K562 (cell line): ENCODE measurements at regions not wholly inside any gene's neighbourhood (a gene's known extent, or its start where the extent isn't known, plus 50 kb on each side); places are given as distances from the start of the nearest gene placed in this dataset.

ENCODE experiments used
- ADNP ChIP-seq: fragments of 200-800 bp; sonication (Bioruptor generic); IDR thresholded peaks from 2 replicates; pipeline ENCODE4 v1.6.1; 2016; ENCODE audit warnings: missing genetic modification characterization, missing compliant biosample characterization
- CEBPG ChIP-seq, 3 experiments: fragments of 200-800 bp in 1 of 3; sonication (Bioruptor generic) in 1 of 3; sonication (generic) in 1 of 3; formaldehyde crosslinking in 1 of 3; IDR thresholded peaks in 2 of 3; conservative IDR thresholded peaks in 1 of 3; 2 replicates each; pipeline versions ENCODE4 v1.6.1 to v1.8.0; 2016 to 2022; ENCODE audit warnings: missing compliant biosample characterization in 2 of 3, missing genetic modification characterization in 2 of 3, mild to moderate bottlenecking in 1 of 3, missing genetic modification reagents in 1 of 3
- EZH2 ChIP-seq: IDR thresholded peaks from 2 replicates; pipeline ENCODE4 v1.6.1; 2012; ENCODE audit warnings: low read depth, mild to moderate bottlenecking, inconsistent platforms, low read length, borderline replicate concordance
- GABPA ChIP-seq: fragments of 200-800 bp; sonication (Bioruptor generic); conservative IDR thresholded peaks from 2 replicates; pipeline ENCODE4 v1.6.1; 2016; ENCODE audit warnings: low read depth, missing genetic modification characterization, missing compliant biosample characterization
- GABPB1 ChIP-seq: sonication (generic); formaldehyde crosslinking; IDR thresholded peaks from 2 replicates; pipeline ENCODE4 v1.8.0; 2022; ENCODE audit warnings: mild to moderate bottlenecking, missing genetic modification reagents
- JUND ChIP-seq, 2 experiments: IDR thresholded peaks; 2 replicates in 1 of 2; 3 replicates in 1 of 2; pipeline ENCODE4 v1.6.1; 2011; ENCODE audit warnings: borderline replicate concordance in 2 of 2, low read depth in 2 of 2, low read length in 2 of 2, improper control_type of control experiment in 1 of 2, missing biosample characterization in 1 of 2, missing genetic modification characterization in 1 of 2, missing genetic modification reagents in 1 of 2
- POLR2A ChIP-seq: fragments of 450-650 bp; conservative IDR thresholded peaks from 2 replicates; pipeline ENCODE4 v1.6.1; 2016
- SMAD1 ChIP-seq: fragments of 150-350 bp; IDR thresholded peaks from 2 replicates; pipeline ENCODE4 v1.6.1; 2014; ENCODE audit warnings: low read length, low read depth; ENCODE audit not compliant: partially characterized antibody
- SPI1 ChIP-seq: IDR thresholded peaks from 2 replicates; pipeline ENCODE4 v1.6.1; 2011; ENCODE audit warnings: low read depth, low read length, control low read depth, borderline replicate concordance
- TF ChIP-seq, protein P1 (sequence below): fragments of 450-650 bp; IDR thresholded peaks from 2 replicates; pipeline ENCODE4 v1.6.1; 2014; ENCODE audit warnings: low read depth, mild to moderate bottlenecking, moderate library complexity, borderline replicate concordance
- TF ChIP-seq, protein P2 (sequence below): sonication (generic); formaldehyde crosslinking; IDR thresholded peaks from 2 replicates; pipeline ENCODE4 v1.8.0; 2022; ENCODE audit warnings: mild to moderate bottlenecking, low read depth, missing genetic modification reagents
- TF ChIP-seq, protein P3 (sequence below): sonication (generic); formaldehyde crosslinking; IDR thresholded peaks from 2 replicates; pipeline ENCODE4 v1.8.0; 2022; ENCODE audit warnings: missing genetic modification reagents, mild to moderate bottlenecking, borderline replicate concordance
- TF ChIP-seq, protein P4 (sequence below), 3 experiments: IDR thresholded peaks in 2 of 3; conservative IDR thresholded peaks in 1 of 3; 2 replicates each; pipeline ENCODE4 v1.5.1; 2011 to 2012; ENCODE audit warnings: low read length in 3 of 3, mild to moderate bottlenecking in 3 of 3, control low read depth in 2 of 3, improper control_type of control experiment in 1 of 3, inconsistent platforms in 1 of 3, low read depth in 1 of 3, mixed read lengths in 1 of 3, moderate library complexity in 1 of 3; ENCODE audit not compliant: insufficient read depth in 2 of 3
- TF ChIP-seq, protein P5 (sequence below): fragments of 450-650 bp; IDR thresholded peaks from 2 replicates; pipeline ENCODE4 v1.6.1; 2016; ENCODE audit warnings: low read depth

GRCh38 chr19:27676877-27677276 lies 1536.1 kb downstream of the UQCRFS1 start:
- no peak for TF ChIP-seq EZH2
- TF ChIP-seq, protein P1, sequence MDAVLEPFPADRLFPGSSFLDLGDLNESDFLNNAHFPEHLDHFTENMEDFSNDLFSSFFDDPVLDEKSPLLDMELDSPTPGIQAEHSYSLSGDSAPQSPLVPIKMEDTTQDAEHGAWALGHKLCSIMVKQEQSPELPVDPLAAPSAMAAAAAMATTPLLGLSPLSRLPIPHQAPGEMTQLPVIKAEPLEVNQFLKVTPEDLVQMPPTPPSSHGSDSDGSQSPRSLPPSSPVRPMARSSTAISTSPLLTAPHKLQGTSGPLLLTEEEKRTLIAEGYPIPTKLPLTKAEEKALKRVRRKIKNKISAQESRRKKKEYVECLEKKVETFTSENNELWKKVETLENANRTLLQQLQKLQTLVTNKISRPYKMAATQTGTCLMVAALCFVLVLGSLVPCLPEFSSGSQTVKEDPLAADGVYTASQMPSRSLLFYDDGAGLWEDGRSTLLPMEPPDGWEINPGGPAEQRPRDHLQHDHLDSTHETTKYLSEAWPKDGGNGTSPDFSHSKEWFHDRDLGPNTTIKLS = no peak
- TF ChIP-seq, protein P2, sequence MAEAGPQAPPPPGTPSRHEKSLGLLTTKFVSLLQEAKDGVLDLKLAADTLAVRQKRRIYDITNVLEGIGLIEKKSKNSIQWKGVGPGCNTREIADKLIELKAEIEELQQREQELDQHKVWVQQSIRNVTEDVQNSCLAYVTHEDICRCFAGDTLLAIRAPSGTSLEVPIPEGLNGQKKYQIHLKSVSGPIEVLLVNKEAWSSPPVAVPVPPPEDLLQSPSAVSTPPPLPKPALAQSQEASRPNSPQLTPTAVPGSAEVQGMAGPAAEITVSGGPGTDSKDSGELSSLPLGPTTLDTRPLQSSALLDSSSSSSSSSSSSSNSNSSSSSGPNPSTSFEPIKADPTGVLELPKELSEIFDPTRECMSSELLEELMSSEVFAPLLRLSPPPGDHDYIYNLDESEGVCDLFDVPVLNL = no peak
- no peak for TF ChIP-seq GABPB1
- TF ChIP-seq SMAD1 = no peak
- TF ChIP-seq POLR2A = no peak
- TF ChIP-seq, protein P3, sequence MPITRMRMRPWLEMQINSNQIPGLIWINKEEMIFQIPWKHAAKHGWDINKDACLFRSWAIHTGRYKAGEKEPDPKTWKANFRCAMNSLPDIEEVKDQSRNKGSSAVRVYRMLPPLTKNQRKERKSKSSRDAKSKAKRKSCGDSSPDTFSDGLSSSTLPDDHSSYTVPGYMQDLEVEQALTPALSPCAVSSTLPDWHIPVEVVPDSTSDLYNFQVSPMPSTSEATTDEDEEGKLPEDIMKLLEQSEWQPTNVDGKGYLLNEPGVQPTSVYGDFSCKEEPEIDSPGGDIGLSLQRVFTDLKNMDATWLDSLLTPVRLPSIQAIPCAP (CRISPR knock-in tag) = no peak
- TF ChIP-seq, protein P4, sequence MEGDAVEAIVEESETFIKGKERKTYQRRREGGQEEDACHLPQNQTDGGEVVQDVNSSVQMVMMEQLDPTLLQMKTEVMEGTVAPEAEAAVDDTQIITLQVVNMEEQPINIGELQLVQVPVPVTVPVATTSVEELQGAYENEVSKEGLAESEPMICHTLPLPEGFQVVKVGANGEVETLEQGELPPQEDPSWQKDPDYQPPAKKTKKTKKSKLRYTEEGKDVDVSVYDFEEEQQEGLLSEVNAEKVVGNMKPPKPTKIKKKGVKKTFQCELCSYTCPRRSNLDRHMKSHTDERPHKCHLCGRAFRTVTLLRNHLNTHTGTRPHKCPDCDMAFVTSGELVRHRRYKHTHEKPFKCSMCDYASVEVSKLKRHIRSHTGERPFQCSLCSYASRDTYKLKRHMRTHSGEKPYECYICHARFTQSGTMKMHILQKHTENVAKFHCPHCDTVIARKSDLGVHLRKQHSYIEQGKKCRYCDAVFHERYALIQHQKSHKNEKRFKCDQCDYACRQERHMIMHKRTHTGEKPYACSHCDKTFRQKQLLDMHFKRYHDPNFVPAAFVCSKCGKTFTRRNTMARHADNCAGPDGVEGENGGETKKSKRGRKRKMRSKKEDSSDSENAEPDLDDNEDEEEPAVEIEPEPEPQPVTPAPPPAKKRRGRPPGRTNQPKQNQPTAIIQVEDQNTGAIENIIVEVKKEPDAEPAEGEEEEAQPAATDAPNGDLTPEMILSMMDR (IDR thresholded peaks at IDR 0.05 in 2 of 3, conservative IDR thresholded peaks at IDR 0.05 in 1 of 3; ENCODE audit: insufficient read depth in 2 of 3, low read depth in 1 of 3, low read length in 3 of 3) = no peak
- no peak for TF ChIP-seq CEBPG (CRISPR knock-in tag; IDR thresholded peaks at IDR 0.05)
- no peak for TF ChIP-seq CEBPG (tag; conservative IDR thresholded peaks at IDR 0.05 in 1 of 2, IDR thresholded peaks at IDR 0.05 in 1 of 2)
- TF ChIP-seq, protein P5, sequence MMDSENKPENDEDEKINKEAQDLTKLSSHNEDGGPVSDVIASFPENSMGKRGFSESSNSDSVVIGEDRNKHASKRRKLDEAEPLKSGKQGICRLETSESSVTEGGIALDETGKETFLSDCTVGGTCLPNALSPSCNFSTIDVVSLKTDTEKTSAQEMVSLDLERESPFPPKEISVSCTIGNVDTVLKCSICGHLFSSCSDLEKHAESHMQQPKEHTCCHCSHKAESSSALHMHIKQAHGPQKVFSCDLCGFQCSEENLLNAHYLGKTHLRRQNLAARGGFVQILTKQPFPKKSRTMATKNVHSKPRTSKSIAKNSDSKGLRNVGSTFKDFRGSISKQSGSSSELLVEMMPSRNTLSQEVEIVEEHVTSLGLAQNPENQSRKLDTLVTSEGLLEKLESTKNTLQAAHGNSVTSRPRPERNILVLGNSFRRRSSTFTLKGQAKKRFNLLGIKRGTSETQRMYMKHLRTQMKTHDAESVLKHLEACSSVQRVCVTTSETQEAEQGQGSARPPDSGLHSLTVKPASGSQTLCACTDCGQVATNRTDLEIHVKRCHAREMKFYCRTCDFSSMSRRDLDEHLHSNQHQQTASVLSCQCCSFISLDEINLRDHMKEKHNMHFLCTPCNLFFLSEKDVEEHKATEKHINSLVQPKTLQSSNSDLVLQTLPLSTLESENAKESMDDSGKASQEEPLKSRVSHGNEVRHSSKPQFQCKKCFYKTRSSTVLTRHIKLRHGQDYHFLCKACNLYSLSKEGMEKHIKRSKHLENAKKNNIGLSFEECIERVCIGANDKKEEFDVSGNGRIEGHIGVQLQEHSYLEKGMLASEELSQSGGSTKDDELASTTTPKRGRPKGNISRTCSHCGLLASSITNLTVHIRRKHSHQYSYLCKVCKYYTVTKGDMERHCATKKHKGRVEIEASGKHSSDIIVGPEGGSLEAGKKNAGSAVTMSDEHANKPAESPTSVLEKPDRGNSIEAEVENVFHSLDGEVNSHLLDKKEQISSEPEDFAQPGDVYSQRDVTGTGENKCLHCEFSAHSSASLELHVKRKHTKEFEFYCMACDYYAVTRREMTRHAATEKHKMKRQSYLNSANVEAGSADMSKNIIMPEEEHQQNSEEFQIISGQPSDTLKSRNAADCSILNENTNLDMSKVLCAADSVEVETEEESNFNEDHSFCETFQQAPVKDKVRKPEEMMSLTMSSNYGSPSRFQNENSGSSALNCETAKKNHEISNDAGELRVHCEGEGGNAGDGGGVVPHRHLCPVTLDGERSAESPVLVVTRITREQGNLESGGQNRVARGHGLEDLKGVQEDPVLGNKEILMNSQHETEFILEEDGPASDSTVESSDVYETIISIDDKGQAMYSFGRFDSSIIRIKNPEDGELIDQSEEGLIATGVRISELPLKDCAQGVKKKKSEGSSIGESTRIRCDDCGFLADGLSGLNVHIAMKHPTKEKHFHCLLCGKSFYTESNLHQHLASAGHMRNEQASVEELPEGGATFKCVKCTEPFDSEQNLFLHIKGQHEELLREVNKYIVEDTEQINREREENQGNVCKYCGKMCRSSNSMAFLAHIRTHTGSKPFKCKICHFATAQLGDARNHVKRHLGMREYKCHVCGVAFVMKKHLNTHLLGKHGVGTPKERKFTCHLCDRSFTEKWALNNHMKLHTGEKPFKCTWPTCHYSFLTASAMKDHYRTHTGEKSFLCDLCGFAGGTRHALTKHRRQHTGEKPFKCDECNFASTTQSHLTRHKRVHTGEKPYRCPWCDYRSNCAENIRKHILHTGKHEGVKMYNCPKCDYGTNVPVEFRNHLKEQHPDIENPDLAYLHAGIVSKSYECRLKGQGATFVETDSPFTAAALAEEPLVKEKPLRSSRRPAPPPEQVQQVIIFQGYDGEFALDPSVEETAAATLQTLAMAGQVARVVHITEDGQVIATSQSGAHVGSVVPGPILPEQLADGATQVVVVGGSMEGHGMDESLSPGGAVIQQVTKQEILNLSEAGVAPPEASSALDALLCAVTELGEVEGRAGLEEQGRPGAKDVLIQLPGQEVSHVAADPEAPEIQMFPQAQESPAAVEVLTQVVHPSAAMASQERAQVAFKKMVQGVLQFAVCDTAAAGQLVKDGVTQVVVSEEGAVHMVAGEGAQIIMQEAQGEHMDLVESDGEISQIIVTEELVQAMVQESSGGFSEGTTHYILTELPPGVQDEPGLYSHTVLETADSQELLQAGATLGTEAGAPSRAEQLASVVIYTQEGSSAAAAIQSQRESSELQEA = no peak
- no peak for TF ChIP-seq GABPA (tag)
- no peak for TF ChIP-seq SPI1
- TF ChIP-seq ADNP (tag) = no peak
- no peak for TF ChIP-seq JUND (IDR thresholded peaks at IDR 0.05; ENCODE audit: borderline replicate concordance, low read depth, low read length)
- no peak for TF ChIP-seq JUND (tag; IDR thresholded peaks at IDR 0.05; ENCODE audit: borderline replicate concordance, low read depth, low read length)
